ENCODE measurements at regions not wholly inside any gene's neighbourhood (a gene's known extent, or its start where the extent isn't known, plus 50 kb on each side); places are given as distances from the start of the nearest gene placed in this dataset.

- Histone ChIP-seq H3K36me3 (no peaks in the 10 kb centered on the region), H3K9me3 (no peaks in the 10 kb centered on the region), H3K4me1 (no peaks in the 10 kb centered on the region), H3K27me3 (no peaks in the 10 kb centered on the region), H3K27ac (no peak overlapping the region), H3K4me3 (no peak overlapping the region)
- TF ChIP-seq CTCF (IDR thresholded peaks at IDR 0.05), result no peak
- DNase-seq (ENCODE audit: low spot score), result no peak
Observed at GRCh38 chr5:28084069-28084468, 1045.7 kb upstream of the CDH9 start.

- Histone ChIP-seq H3K27me3 (no peaks in the 10 kb centered on the region), H3K4me3 (no peak overlapping the region), H3K9me3 (no peaks in the 10 kb centered on the region), H3K36me3 (no peaks in the 10 kb centered on the region), H3K4me1 (no peaks in the 10 kb centered on the region), H3K27ac (no peak overlapping the region)
- TF ChIP-seq CTCF (IDR thresholded peaks at IDR 0.05), result no peak
- no peak for DNase-seq (ENCODE audit: low spot score)
Observed at GRCh38 chr5:28082610-28083009, 1044.2 kb upstream of the CDH9 start.

GRCh38 chr5:28077291-28078240 is 1039.2 kb upstream of the CDH9 start:
- no peaks in the 10 kb centered on the region for H3K9me3 ChIP-seq
- no peak overlapping the region for H3K4me3 ChIP-seq
- no peak for DNase-seq (ENCODE audit: low spot score)
- H3K27ac ChIP-seq, result no peak overlapping the region
- H3K36me3 ChIP-seq, result no peaks in the 10 kb centered on the region
- no peak for TF ChIP-seq CTCF (IDR thresholded peaks at IDR 0.05)
- H3K27me3 ChIP-seq, result no peaks in the 10 kb centered on the region
- H3K4me1 ChIP-seq, result no peaks in the 10 kb centered on the region

- H3K9me3 ChIP-seq, result no peaks in the 10 kb centered on the region
- no peak for TF ChIP-seq CTCF (IDR thresholded peaks at IDR 0.05)
- H3K4me1 ChIP-seq, result no peaks in the 10 kb centered on the region
Observed at GRCh38 chr5:28066856-28067255, 1028.5 kb upstream of the CDH9 start.

GRCh38 chr5:28065656-28066055 is 1027.3 kb upstream of the CDH9 start:
- Histone ChIP-seq H3K27me3 (no peaks in the 10 kb centered on the region), H3K9me3 (no peaks in the 10 kb centered on the region), H3K36me3 (no peaks in the 10 kb centered on the region), H3K4me3 (no peak overlapping the region), H3K4me1 (no peaks in the 10 kb centered on the region), H3K27ac (no peak overlapping the region)
- no peak for DNase-seq (ENCODE audit: low spot score)
- TF ChIP-seq CTCF (IDR thresholded peaks at IDR 0.05), result no peak

More at GRCh38 chr5:28066856-28067255, 1028.5 kb upstream of the CDH9 start:
- no peaks in the 10 kb centered on the region for H3K36me3 ChIP-seq
- no peaks in the 10 kb centered on the region for H3K27me3 ChIP-seq
- no peak overlapping the region for H3K27ac ChIP-seq
- no peak overlapping the region for H3K4me3 ChIP-seq
- DNase-seq (ENCODE audit: low spot score), result no peak
